Testis (tissue), 2 donors: ENCODE measurements at regions not wholly inside any gene's neighbourhood (a gene's known extent, or its start where the extent isn't known, plus 50 kb on each side); places are given as distances from the start of the nearest gene placed in this dataset.

Source experiments
- DNase-seq: peaks from one replicate; pipeline ENCODE4 v3.0.0-alpha.2; 2019
- H3K27ac ChIP-seq, 2 donors: fragments of 200-600 bp; sonication (generic); one replicate each; pipeline ENCODE4 v1.5.1; 2019
- H3K27me3 ChIP-seq: fragments of 200-600 bp; sonication (generic); one replicate; pipeline ENCODE4 v1.5.1; 2019
- H3K36me3 ChIP-seq: fragments of 200-600 bp; sonication (generic); one replicate; pipeline ENCODE4 v1.5.1; 2017; ENCODE audit warnings: low read depth; ENCODE audit errors: missing control alignments
- H3K4me1 ChIP-seq: fragments of 200-600 bp; sonication (generic); one replicate; pipeline ENCODE4 v1.5.1; 2019
- H3K4me3 ChIP-seq, 2 donors: fragments of 200-600 bp; sonication (generic); one replicate each; pipeline ENCODE4 v1.5.1; 2017 to 2019
- H3K9me3 ChIP-seq: fragments of 200-600 bp; sonication (generic); one replicate; pipeline ENCODE4 v1.5.1; 2017
- CTCF ChIP-seq, 3 experiments: fragments of 450-650 bp in 2 of 3; fragments of 200-600 bp in 1 of 3; sonication (generic) in 1 of 3; IDR thresholded peaks; one replicate each; pipeline ENCODE4 v1.5.1; 2016 to 2019; ENCODE audit warnings: antibody characterized with exemption in 3 of 3, mild to moderate bottlenecking in 2 of 3, moderate library complexity in 1 of 3
- POLR2A ChIP-seq: fragments of 450-650 bp; IDR thresholded peaks from one replicate; pipeline ENCODE4 v1.6.1; 2017; ENCODE audit warnings: antibody characterized with exemption, mild to moderate bottlenecking, moderate library complexity
- WGBS, 2 donors: methylation state at CpG; one replicate each; pipeline ENCODE4 v1.1.5; 2018; 5-methylcytosine and 5-hydroxymethylcytosine counted together
- intact Hi-C: fragments of 100-400 bp; cut with DNase I; formaldehyde crosslinking; loops from one replicate; pipeline ENCODE4 v1.15.1; 2023; ENCODE audit warnings: low total_unique reads

- intact Hi-C loops: no loop called here
- no peak overlapping the region for H3K27ac ChIP-seq
- TF ChIP-seq CTCF (IDR thresholded peaks at IDR 0.05) (no peak), POLR2A (no peak)
These were observed 638.1 kb downstream of the ACTL7B start for GRCh38 chr9:108217431-108218349.

GRCh38 chr9:108213511-108213910 is 642.3 kb downstream of the ACTL7B start:
- no peak for DNase-seq
- Histone ChIP-seq H3K27me3 (no peaks in the 10 kb centered on the region), H3K9me3 (no peaks in the 10 kb centered on the region), H3K4me1 (no peaks in the 10 kb centered on the region), H3K27ac (no peak overlapping the region), H3K4me3 (no peak overlapping the region), H3K36me3 (no peaks in the 10 kb centered on the region)
- TF ChIP-seq POLR2A (no peak), CTCF (IDR thresholded peaks at IDR 0.05) (no peak)
- 72 to 81% methylated on average over 2 of the region's 2 CpGs for WGBS, 2 donors
- intact Hi-C loops: no loop called here

More at GRCh38 chr9:108217431-108218349, 638.1 kb downstream of the ACTL7B start:
- H3K36me3 ChIP-seq: no peaks in the 10 kb centered on the region
- no peaks in the 10 kb centered on the region for H3K4me1 ChIP-seq
- DNase-seq: no peak
- H3K27me3 ChIP-seq: no peaks in the 10 kb centered on the region
- WGBS, 2 donors: 80 to 83% methylated on average over 12 of the region's 12 CpGs
- H3K9me3 ChIP-seq: no peaks in the 10 kb centered on the region
- H3K4me3 ChIP-seq: no peak overlapping the region

- no peak for DNase-seq
- Histone ChIP-seq H3K36me3 (no peaks in the 10 kb centered on the region), H3K4me3 (no peak overlapping the region), H3K9me3 (no peaks in the 10 kb centered on the region), H3K27me3 (no peaks in the 10 kb centered on the region), H3K27ac (no peak overlapping the region), H3K4me1 (no peaks in the 10 kb centered on the region)
- intact Hi-C loops: no loop called here
- TF ChIP-seq POLR2A: no peak
- TF ChIP-seq CTCF (IDR thresholded peaks at IDR 0.05): no peak
- WGBS, 2 donors: 80 to 87% methylated on average over 4 of the region's 4 CpGs
These were observed 643.6 kb downstream of the ACTL7B start for GRCh38 chr9:108212184-108212583.

GRCh38 chr9:108211411-108211955 is 644.3 kb downstream of the ACTL7B start:
- H3K36me3 ChIP-seq: no peaks in the 10 kb centered on the region
- no peaks in the 10 kb centered on the region for H3K9me3 ChIP-seq
- no peak for TF ChIP-seq CTCF (IDR thresholded peaks at IDR 0.05)
- no peak for TF ChIP-seq POLR2A
- no peak for DNase-seq
- WGBS, 2 donors: 90 to 100% methylated on average over 1 of the region's 1 CpG
- intact Hi-C loops: no loop called here
- no peak overlapping the region for H3K27ac ChIP-seq
- H3K27me3 ChIP-seq: no peaks in the 10 kb centered on the region
- H3K4me1 ChIP-seq: no peaks in the 10 kb centered on the region
- H3K4me3 ChIP-seq: no peak overlapping the region
